ENCODE measurements at regions not wholly inside any gene's neighbourhood (a gene's known extent, or its start where the extent isn't known, plus 50 kb on each side); places are given as distances from the start of the nearest gene placed in this dataset.

GRCh38 chr17:14747603-14747950 lies 446.7 kb downstream of the HS3ST3B1 start:
- no peaks in the 10 kb centered on the region for H3K36me3 ChIP-seq (ENCODE audit: control insufficient read depth in 1 of 2, insufficient read depth in 2 of 2, low read length in 2 of 2)
- no peak for ATAC-seq
- H3K27ac ChIP-seq (ENCODE audit: low read depth, low read length): no peak overlapping the region
- H3K4me1 ChIP-seq (ENCODE audit: control insufficient read depth in 1 of 2, insufficient read depth in 2 of 2, low read length in 2 of 2): no peaks in the 10 kb centered on the region
- no peaks in the 10 kb centered on the region for H3K27me3 ChIP-seq (ENCODE audit: insufficient read depth, low read length)
- ChIA-PET POLR2A (interaction anchor here (0.6 kb wide), 1 partner anchor 31 kb away, joined by 7 read pairs; no protein-coding TSS in a partner anchor), RAD21 (ENCODE audit: low non-redundant PET in 1 of 2, low total read pairs in 2 of 2, uncharacterized antibody in 2 of 2, unreplicated experiment in 2 of 2) (no interaction called here), CTCF (no interaction called here)
- intact Hi-C loops (cut with micrococcal nuclease): no loop called here
- no peaks in the 10 kb centered on the region for H4K20me1 ChIP-seq (ENCODE audit: insufficient read depth)
- no peak overlapping the region for H3K4me3 ChIP-seq (replicated peaks in 1 of 2; ENCODE audit: low read depth in 1 of 2, low read length in 2 of 2)
- H3K79me2 ChIP-seq (ENCODE audit: insufficient read depth, low read length): no peaks in the 10 kb centered on the region
- H2AFZ ChIP-seq (ENCODE audit: low read depth, low read length, poor library complexity, severe bottlenecking): no peak overlapping the region
- H3K9me2 ChIP-seq (ENCODE audit: insufficient read depth): no peaks in the 10 kb centered on the region
- H3K9ac ChIP-seq (ENCODE audit: low read length): no peak overlapping the region
- BruUV-seq (replicated peaks): no TSS peak
- no peak for DNase-seq (ENCODE audit: low read depth, low spot score)
- no peak overlapping the region for H3K4me2 ChIP-seq (ENCODE audit: low read length)
- no peak for TF ChIP-seq EZH2 (IDR thresholded peaks at IDR 0.05)
- peaks cover 0 to 8% of the 10 kb centered on the region in 2 experiments; a peak in 1 of 4 replicates for H3K9me3 ChIP-seq (ENCODE audit: control insufficient read depth in 1 of 2, insufficient read depth in 1 of 2, low read depth in 1 of 2, low read length in 2 of 2)

GRCh38 chr17:14746822-14747602 lies 446.1 kb downstream of the HS3ST3B1 start:
- Histone ChIP-seq H3K4me3 (replicated peaks in 1 of 2; ENCODE audit: low read depth in 1 of 2, low read length in 2 of 2) (no peak overlapping the region), H2AFZ (ENCODE audit: low read depth, low read length, poor library complexity, severe bottlenecking) (no peak overlapping the region), H3K36me3 (ENCODE audit: control insufficient read depth in 1 of 2, insufficient read depth in 2 of 2, low read length in 2 of 2) (no peaks in the 10 kb centered on the region), H3K4me1 (ENCODE audit: control insufficient read depth in 1 of 2, insufficient read depth in 2 of 2, low read length in 2 of 2) (no peaks in the 10 kb centered on the region), H3K27me3 (ENCODE audit: insufficient read depth, low read length) (no peaks in the 10 kb centered on the region), H4K20me1 (ENCODE audit: insufficient read depth) (no peaks in the 10 kb centered on the region), H3K27ac (ENCODE audit: low read depth, low read length) (no peak overlapping the region), H3K79me2 (ENCODE audit: insufficient read depth, low read length) (no peaks in the 10 kb centered on the region), H3K4me2 (ENCODE audit: low read length) (no peak overlapping the region), H3K9ac (ENCODE audit: low read length) (no peak overlapping the region), H3K9me2 (ENCODE audit: insufficient read depth) (no peaks in the 10 kb centered on the region), H3K9me3 (ENCODE audit: control insufficient read depth in 1 of 2, insufficient read depth in 1 of 2, low read depth in 1 of 2, low read length in 2 of 2) (peaks cover 0 to 3% of the 10 kb centered on the region in 2 experiments; a peak in 1 of 4 replicates)
- no peak for DNase-seq (ENCODE audit: low read depth, low spot score)
- TF ChIP-seq POLR2AphosphoS5 (IDR thresholded peaks at IDR 0.05; ENCODE audit: low read depth, low read length): no peak
- no peak for TF ChIP-seq EZH2 (IDR thresholded peaks at IDR 0.05)
- TF ChIP-seq YY1 (IDR thresholded peaks at IDR 0.05; ENCODE audit: extremely low read depth, insufficient replicate concordance, low read depth, low read length): no peak
- TF ChIP-seq JUND (IDR thresholded peaks at IDR 0.05): no peak
- no peak for TF ChIP-seq FOSL1 (IDR thresholded peaks at IDR 0.05; ENCODE audit: low read depth)
- TF ChIP-seq POLR2A (IDR thresholded peaks at IDR 0.05; ENCODE audit: borderline replicate concordance, extremely low read depth, insufficient read depth, insufficient read length): no peak
- TF ChIP-seq REST (IDR thresholded peaks at IDR 0.05; ENCODE audit: low read depth): no peak
- TF ChIP-seq EGR1 (IDR thresholded peaks at IDR 0.05; ENCODE audit: low read depth): no peak
- no peak for TF ChIP-seq SIN3A (IDR thresholded peaks at IDR 0.05; ENCODE audit: low read depth)
- TF ChIP-seq ZFX (IDR thresholded peaks at IDR 0.05): no peak
- intact Hi-C loops (cut with micrococcal nuclease): no loop called here
- ChIA-PET CTCF (no interaction called here), RAD21 (ENCODE audit: low non-redundant PET in 1 of 2, low total read pairs in 2 of 2, uncharacterized antibody in 2 of 2, unreplicated experiment in 2 of 2) (no interaction called here), POLR2A (no interaction called here)
- no TSS peak for BruUV-seq (replicated peaks)
- no peak for ATAC-seq
